ENCODE measurements at regions not wholly inside any gene's neighbourhood (a gene's known extent, or its start where the extent isn't known, plus 50 kb on each side); places are given as distances from the start of the nearest gene placed in this dataset.

GRCh38 chr14:85054178-85054577, 475.8 kb upstream of the FLRT2 start:
- TF ChIP-seq POLR2A (IDR thresholded peaks at IDR 0.05; ENCODE audit: low read depth, low read length) (no peak), CTCF (IDR thresholded peaks at IDR 0.05; ENCODE audit: extremely low read depth in 1 of 2, insufficient read depth in 1 of 2, low read depth in 1 of 2, low read length in 2 of 2) (no peak), EZH2 (IDR thresholded peaks at IDR 0.05; ENCODE audit: borderline replicate concordance, low read depth, low read length, severe bottlenecking) (no peak), POLR2AphosphoS5 (IDR thresholded peaks at IDR 0.05; ENCODE audit: insufficient read depth, low read depth, low read length) (no peak), JUN (IDR thresholded peaks at IDR 0.05; ENCODE audit: borderline replicate concordance, insufficient read depth, insufficient read length, low read depth) (no peak), GATA2 (IDR thresholded peaks at IDR 0.05; ENCODE audit: insufficient read depth, insufficient read length, low read depth, low read length) (no peak), MAX (IDR thresholded peaks at IDR 0.05; ENCODE audit: insufficient read depth, insufficient read length) (no peak)
